Tibial nerve (tissue), 3 donors: ENCODE measurements at regions not wholly inside any gene's neighbourhood (a gene's known extent, or its start where the extent isn't known, plus 50 kb on each side); places are given as distances from the start of the nearest gene placed in this dataset.

Experiments
- CTCF ChIP-seq, 5 experiments: fragments of 200-600 bp in 3 of 5; fragments of 450-650 bp in 2 of 5; sonication (generic) in 3 of 5; IDR thresholded peaks; one replicate each; pipeline ENCODE4 v1.5.1; 2016 to 2019; ENCODE audit warnings: antibody characterized with exemption in 5 of 5, mild to moderate bottlenecking in 3 of 5, moderate library complexity in 2 of 5
- POLR2A ChIP-seq, 2 donors: fragments of 450-650 bp; IDR thresholded peaks; one replicate each; pipeline ENCODE4 v1.6.1; 2017; ENCODE audit warnings: antibody characterized with exemption in 2 of 2, mild to moderate bottlenecking in 2 of 2, moderate library complexity in 2 of 2

- TF ChIP-seq POLR2A (IDR thresholded peaks at IDR 0.05): no peak
- TF ChIP-seq CTCF (IDR thresholded peaks at IDR 0.05): no peak
These were observed 325.9 kb upstream of the ADAMTS5 start for GRCh38 chr21:27292783-27293182.
